Right lobe of liver (tissue), 6 donors: ENCODE measurements at regions not wholly inside any gene's neighbourhood (a gene's known extent, or its start where the extent isn't known, plus 50 kb on each side); places are given as distances from the start of the nearest gene placed in this dataset.

Source experiments
- ATAC-seq, 4 donors: fragments of 200-7000 bp; cut with Tn5 transposase; one replicate each; pipeline ENCODE4 v1.9.1; 2020; ENCODE audit warnings: mild to moderate bottlenecking in 4 of 4, moderate library complexity in 4 of 4
- DNase-seq, 3 donors: peaks; one replicate each; pipeline ENCODE4 v3.0.0-alpha.2; 2020
- H3K27ac ChIP-seq, 3 donors: fragments of 200-600 bp; one replicate each; pipeline ENCODE4 v1.8.0; 2022
- H3K27me3 ChIP-seq, 2 donors: fragments of 200-600 bp; one replicate each; pipeline ENCODE4 v1.8.0; 2022
- H3K36me3 ChIP-seq, 4 donors: fragments of 200-600 bp; sonication (generic) in 1 of 4; one replicate each; pipeline versions ENCODE4 v1.5.1 to v1.8.0; 2017 to 2022; ENCODE audit warnings: control low read depth in 1 of 4
- H3K4me1 ChIP-seq, 4 donors: fragments of 200-600 bp; sonication (generic) in 1 of 4; one replicate each; pipeline versions ENCODE4 v1.5.1 to v1.8.0; 2017 to 2022; ENCODE audit warnings: control low read depth in 1 of 4
- H3K4me3 ChIP-seq, 3 donors: fragments of 200-600 bp; one replicate each; pipeline ENCODE4 v1.8.0; 2022
- H3K9me3 ChIP-seq, 4 donors: fragments of 200-600 bp; sonication (generic) in 1 of 4; one replicate each; pipeline versions ENCODE4 v1.5.1 to v1.8.0; 2017 to 2022; ENCODE audit warnings: control low read depth in 1 of 4
- POLR2A ChIP-seq: fragments of 450-650 bp; IDR thresholded peaks from one replicate; pipeline ENCODE4 v1.6.1; 2017; ENCODE audit warnings: antibody characterized with exemption, mild to moderate bottlenecking
- WGBS: methylation state at CpG from one replicate; pipeline ENCODE4 v1.1.6; 2018; ENCODE audit warnings: low coverage, low lambda C conversion rate; ENCODE audit not compliant: insufficient coverage; ENCODE audit errors: missing lambda C conversion rate; 5-methylcytosine and 5-hydroxymethylcytosine counted together
- intact Hi-C, 2 donors: fragments of 100-400 bp; cut with DNase I; formaldehyde crosslinking; loops; one replicate each; pipeline versions ENCODE4 v1.11.2 to v1.14.1; 2022
- TF ChIP-seq, protein P1 (sequence below), 4 donors: fragments of 200-600 bp in 3 of 4; fragments of 450-650 bp in 1 of 4; IDR thresholded peaks; one replicate each; pipeline versions ENCODE4 v1.5.1 to v1.8.0; 2016 to 2022; ENCODE audit warnings: antibody characterized with exemption in 4 of 4, mild to moderate bottlenecking in 2 of 4
- donor health status: DM: no; HTN: yes; CAD: no.
- donor health status: DM: no; HTN: no; CAD: no.
- donor health status: DM: no; HTN: no; CAD: no.
- donor health status: DM: no; HTN: yes; CAD: no.
- donor health status: DM: no; HTN: yes; CAD: no.

- TF ChIP-seq, protein P1, sequence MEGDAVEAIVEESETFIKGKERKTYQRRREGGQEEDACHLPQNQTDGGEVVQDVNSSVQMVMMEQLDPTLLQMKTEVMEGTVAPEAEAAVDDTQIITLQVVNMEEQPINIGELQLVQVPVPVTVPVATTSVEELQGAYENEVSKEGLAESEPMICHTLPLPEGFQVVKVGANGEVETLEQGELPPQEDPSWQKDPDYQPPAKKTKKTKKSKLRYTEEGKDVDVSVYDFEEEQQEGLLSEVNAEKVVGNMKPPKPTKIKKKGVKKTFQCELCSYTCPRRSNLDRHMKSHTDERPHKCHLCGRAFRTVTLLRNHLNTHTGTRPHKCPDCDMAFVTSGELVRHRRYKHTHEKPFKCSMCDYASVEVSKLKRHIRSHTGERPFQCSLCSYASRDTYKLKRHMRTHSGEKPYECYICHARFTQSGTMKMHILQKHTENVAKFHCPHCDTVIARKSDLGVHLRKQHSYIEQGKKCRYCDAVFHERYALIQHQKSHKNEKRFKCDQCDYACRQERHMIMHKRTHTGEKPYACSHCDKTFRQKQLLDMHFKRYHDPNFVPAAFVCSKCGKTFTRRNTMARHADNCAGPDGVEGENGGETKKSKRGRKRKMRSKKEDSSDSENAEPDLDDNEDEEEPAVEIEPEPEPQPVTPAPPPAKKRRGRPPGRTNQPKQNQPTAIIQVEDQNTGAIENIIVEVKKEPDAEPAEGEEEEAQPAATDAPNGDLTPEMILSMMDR (IDR thresholded peaks at IDR 0.05): no peak
- no peak for TF ChIP-seq POLR2A
- Histone ChIP-seq H3K4me3 (no peak overlapping the region), H3K27ac (no peak overlapping the region), H3K4me1 (no peaks in the 10 kb centered on the region), H3K9me3 (no peaks in the 10 kb centered on the region), H3K36me3 (no peaks in the 10 kb centered on the region), H3K27me3 (no peaks in the 10 kb centered on the region)
- ATAC-seq (no peak), DNase-seq (no peak)
- WGBS: 15% methylated on average over 5 of the region's 5 CpGs
- intact Hi-C loops: no loop called here
These were observed 523.2 kb upstream of the TENM4 start for GRCh38 chr11:79963856-79964645.

GRCh38 chr11:79960461-79960860, 519.6 kb upstream of the TENM4 start:
- intact Hi-C loops: no loop called here
- TF ChIP-seq, protein P1 (IDR thresholded peaks at IDR 0.05): no peak
- TF ChIP-seq POLR2A: no peak
- H3K9me3 ChIP-seq: no peaks in the 10 kb centered on the region
- H3K27me3 ChIP-seq: no peaks in the 10 kb centered on the region
- H3K4me3 ChIP-seq: no peak overlapping the region
- H3K36me3 ChIP-seq: no peaks in the 10 kb centered on the region
- DNase-seq (no peak), ATAC-seq (no peak)
- H3K4me1 ChIP-seq: no peaks in the 10 kb centered on the region
- no peak overlapping the region for H3K27ac ChIP-seq

GRCh38 chr11:79959318-79959717, 518.5 kb upstream of the TENM4 start:
- Histone ChIP-seq H3K36me3 (no peaks in the 10 kb centered on the region), H3K9me3 (no peaks in the 10 kb centered on the region), H3K27me3 (no peaks in the 10 kb centered on the region), H3K4me3 (no peak overlapping the region), H3K4me1 (no peaks in the 10 kb centered on the region), H3K27ac (no peak overlapping the region)
- intact Hi-C loops: no loop called here
- DNase-seq (no peak), ATAC-seq (no peak)
- TF ChIP-seq, protein P1 (IDR thresholded peaks at IDR 0.05): no peak
- no peak for TF ChIP-seq POLR2A
- 68% methylated on average over 2 of the region's 2 CpGs for whole genome bisulfite sequencing

GRCh38 chr11:79957702-79958101, 516.9 kb upstream of the TENM4 start:
- no peak overlapping the region for H3K27ac ChIP-seq
- intact Hi-C loops: no loop called here
- no peak for TF ChIP-seq POLR2A
- TF ChIP-seq, protein P1 (IDR thresholded peaks at IDR 0.05): no peak
- H3K36me3 ChIP-seq: no peaks in the 10 kb centered on the region
- H3K27me3 ChIP-seq: no peaks in the 10 kb centered on the region
- ATAC-seq: no peak
- no peaks in the 10 kb centered on the region for H3K9me3 ChIP-seq
- H3K4me3 ChIP-seq: no peak overlapping the region
- H3K4me1 ChIP-seq: no peaks in the 10 kb centered on the region
- no peak for DNase-seq

DNA sequence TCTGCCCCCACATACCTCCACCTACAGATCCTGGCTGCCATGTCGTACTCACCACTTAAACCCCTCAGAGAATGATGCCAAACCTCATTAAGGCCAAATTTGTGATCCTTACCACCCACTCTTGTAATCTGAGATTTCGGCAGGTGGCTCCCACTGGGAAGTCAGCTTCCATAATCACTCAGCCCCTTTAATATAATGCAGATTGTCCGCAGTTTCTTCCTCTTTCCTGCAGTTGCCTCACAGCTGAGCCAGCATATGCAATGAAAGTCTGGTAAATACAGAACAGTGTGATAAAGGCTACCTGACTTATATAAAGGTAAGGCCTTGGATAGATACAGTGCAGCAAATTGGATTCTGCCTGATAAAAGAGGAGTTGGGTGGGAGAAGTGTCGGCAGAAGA, 515.2 kb upstream of the TENM4 start:
- H3K4me3 ChIP-seq: no peak overlapping the region
- intact Hi-C loops: no loop called here
- DNase-seq (no peak), ATAC-seq (no peak)
- WGBS: 47% methylated on average over 4 of the region's 4 CpGs
- H3K4me1 ChIP-seq: no peaks in the 10 kb centered on the region
- no peaks in the 10 kb centered on the region for H3K9me3 ChIP-seq
- no peak overlapping the region for H3K27ac ChIP-seq
- TF ChIP-seq, protein P1 (IDR thresholded peaks at IDR 0.05): no peak
- TF ChIP-seq POLR2A: no peak
- H3K36me3 ChIP-seq: no peaks in the 10 kb centered on the region
- no peaks in the 10 kb centered on the region for H3K27me3 ChIP-seq
